IMR-90 (cell line): ENCODE measurements at regions not wholly inside any gene's neighbourhood (a gene's known extent, or its start where the extent isn't known, plus 50 kb on each side); places are given as distances from the start of the nearest gene placed in this dataset.

Source experiments
- ATAC-seq: fragments of 200-7000 bp; cut with Tn5 transposase; 2 replicates; pipeline ENCODE4 v1.9.1; 2020; ENCODE audit warnings: low read depth, mild to moderate bottlenecking, moderate library complexity
- BruUV-seq: library from RNA; stranded (reverse); fragments of 400-500 nt; replicated peaks from 2 replicates; lab custom pipeline; 2021; lab: Mats Ljungman, UMichigan
- CTCF ChIA-PET: fragments of 300-600 bp; formaldehyde crosslinking; extraction: SDS; loops from one replicate; lab custom pipeline; 2021; ENCODE audit warnings: antibody characterized with exemption; lab: Yijun Ruan, JAX
- POLR2A ChIA-PET: fragments of 300-600 bp; sonication (Branson Sonifier 250); formaldehyde crosslinking; loops from one replicate; lab custom pipeline; 2022; ENCODE audit warnings: antibody characterized with exemption; ENCODE audit not compliant: unreplicated experiment; lab: Charles Lee
- DNase-seq: peaks from one replicate; pipeline ENCODE4 v3.0.0; 2013
- H2AFZ ChIP-seq: replicated peaks from 2 replicates; pipeline ENCODE3; 2013; ENCODE audit warnings: low read length, mild to moderate bottlenecking; ENCODE audit not compliant: poor library complexity
- H2AK5ac ChIP-seq: 2 replicates; pipeline ENCODE4 v1.6.1; 2013; ENCODE audit warnings: low read depth, low read length, inconsistent platforms
- H2AK9ac ChIP-seq: replicated peaks from 2 replicates; pipeline ENCODE3; 2013; ENCODE audit warnings: mild to moderate bottlenecking, low read depth, low read length, moderate library complexity; ENCODE audit not compliant: poor library complexity
- H2BK120ac ChIP-seq: 2 replicates; pipeline ENCODE4 v1.6.1; 2013; ENCODE audit warnings: low read depth, low read length, inconsistent platforms
- H2BK15ac ChIP-seq: 3 replicates; pipeline ENCODE4 v1.6.1; 2013; ENCODE audit warnings: low read depth, low read length, inconsistent platforms
- H2BK20ac ChIP-seq: 2 replicates; pipeline ENCODE4 v1.6.1; 2013; ENCODE audit warnings: low read depth, mild to moderate bottlenecking, inconsistent platforms, low read length, moderate library complexity
- H2BK5ac ChIP-seq: 2 replicates; pipeline ENCODE4 v1.6.1; 2013; ENCODE audit warnings: mild to moderate bottlenecking, low read depth, low read length, inconsistent platforms; ENCODE audit not compliant: poor library complexity, severe bottlenecking
- H3K14ac ChIP-seq: replicated peaks from 2 replicates; pipeline ENCODE4 v1.6.1; 2013; ENCODE audit warnings: low read depth, low read length, inconsistent platforms
- H3K18ac ChIP-seq: 2 replicates; pipeline ENCODE4 v1.6.1; 2013; ENCODE audit warnings: low read depth, low read length, control low read depth
- H3K23ac ChIP-seq: 2 replicates; pipeline ENCODE4 v1.6.1; 2013; ENCODE audit warnings: low read depth, low read length, inconsistent platforms
- H3K27ac ChIP-seq: 2 replicates; pipeline ENCODE4 v1.5.1; 2013; ENCODE audit warnings: mild to moderate bottlenecking, control low read depth, low read length; ENCODE audit not compliant: insufficient read depth
- H3K27me3 ChIP-seq: 2 replicates; pipeline ENCODE4 v1.6.1; 2013; ENCODE audit warnings: low read length; ENCODE audit not compliant: control insufficient read depth, insufficient read depth
- H3K36me3 ChIP-seq: 2 replicates; pipeline ENCODE4 v1.6.1; 2013; ENCODE audit warnings: low read length, mixed read lengths; ENCODE audit not compliant: control insufficient read depth, insufficient read depth
- H3K4ac ChIP-seq: 2 replicates; pipeline ENCODE4 v1.6.1; 2013; ENCODE audit warnings: low read depth, low read length, inconsistent platforms
- H3K4me1 ChIP-seq: 2 replicates; pipeline ENCODE4 v1.6.1; 2013; ENCODE audit warnings: low read length, mixed read lengths; ENCODE audit not compliant: control insufficient read depth, insufficient read depth
- H3K4me2 ChIP-seq: 2 replicates; pipeline ENCODE4 v1.6.1; 2013; ENCODE audit warnings: low read depth, mild to moderate bottlenecking, control low read depth, low read length, moderate library complexity
- H3K4me3 ChIP-seq: 2 replicates; pipeline ENCODE4 v1.5.1; 2013; ENCODE audit warnings: low read depth, mild to moderate bottlenecking, control low read depth, low read length, moderate library complexity; ENCODE audit not compliant: insufficient read depth
- H3K56ac ChIP-seq: 2 replicates; pipeline ENCODE4 v1.6.1; 2013; ENCODE audit warnings: low read length, inconsistent platforms; ENCODE audit not compliant: insufficient read depth; ENCODE audit errors: extremely low read depth
- H3K79me1 ChIP-seq, 2 experiments: 2 replicates each; pipeline ENCODE4 v1.6.1; 2013; ENCODE audit warnings: low read length in 2 of 2, inconsistent platforms in 1 of 2, low read depth in 1 of 2
- H3K9ac ChIP-seq: 2 replicates; pipeline ENCODE4 v1.6.1; 2013; ENCODE audit warnings: low read depth, low read length, control low read depth
- H3K9me1 ChIP-seq: 2 replicates; pipeline ENCODE4 v1.6.1; 2013; ENCODE audit warnings: low read length, inconsistent platforms; ENCODE audit not compliant: insufficient read depth
- H3K9me3 ChIP-seq: 2 replicates; pipeline ENCODE4 v1.6.1; 2013; ENCODE audit warnings: low read length; ENCODE audit not compliant: control insufficient read depth, insufficient read depth
- H4K20me1 ChIP-seq: 2 replicates; pipeline ENCODE4 v1.6.1; 2013; ENCODE audit warnings: low read length, inconsistent platforms; ENCODE audit not compliant: insufficient read depth
- H4K5ac ChIP-seq: 2 replicates; pipeline ENCODE4 v1.6.1; 2013; ENCODE audit warnings: mild to moderate bottlenecking, low read depth, low read length, control low read depth
- H4K8ac ChIP-seq, 2 experiments: 2 replicates each; pipeline ENCODE4 v1.6.1; 2013; ENCODE audit warnings: low read depth in 2 of 2, low read length in 2 of 2, control low read depth in 1 of 2, inconsistent platforms in 1 of 2
- H4K91ac ChIP-seq: 2 replicates; pipeline ENCODE4 v1.6.1; 2013; ENCODE audit warnings: low read depth, low read length, inconsistent platforms; ENCODE audit not compliant: insufficient read depth
- BHLHE40 ChIP-seq: fragments of 150-350 bp; IDR thresholded peaks from 2 replicates; pipeline ENCODE4 v1.6.1; 2016; ENCODE audit warnings: mild to moderate bottlenecking, low read depth, low read length
- CHD1 ChIP-seq: IDR thresholded peaks from 2 replicates; pipeline ENCODE4 v1.6.1; 2012; ENCODE audit warnings: low read depth, low read length, improper control_type of control experiment
- FOS ChIP-seq: fragments of 150-350 bp; IDR thresholded peaks from 2 replicates; pipeline ENCODE4 v1.6.1; 2016; ENCODE audit warnings: low read depth, low read length
- MXI1 ChIP-seq: IDR thresholded peaks from 2 replicates; pipeline ENCODE4 v1.6.1; 2012; ENCODE audit warnings: low read depth, mild to moderate bottlenecking, low read length, moderate library complexity, borderline replicate concordance
- NFE2L2 ChIP-seq: fragments of 150-350 bp; IDR thresholded peaks from 2 replicates; pipeline ENCODE4 v1.6.1; 2016; ENCODE audit warnings: low read depth, mild to moderate bottlenecking, low read length
- POLR2A ChIP-seq: IDR thresholded peaks from 2 replicates; pipeline ENCODE4 v1.6.1; 2012; ENCODE audit warnings: mild to moderate bottlenecking, low read depth, low read length
- RAD21 ChIP-seq: IDR thresholded peaks from 2 replicates; pipeline ENCODE4 v1.6.1; 2012; ENCODE audit warnings: low read length, improper control_type of control experiment
- RFX5 ChIP-seq: IDR thresholded peaks from 2 replicates; pipeline ENCODE4 v1.8.0; 2012; ENCODE audit warnings: low read depth, mild to moderate bottlenecking, low read length, moderate library complexity
- SMC3 ChIP-seq: fragments of 150-350 bp; IDR thresholded peaks from 2 replicates; pipeline ENCODE4 v1.6.1; 2016; ENCODE audit warnings: low read depth, mild to moderate bottlenecking, antibody characterized with exemption, low read length, moderate library complexity
- WGBS, 2 experiments: methylation state at CpG; one replicate each; pipeline versions ENCODE4 v1.1.5 to v1.1.7; 2013; ENCODE audit warnings: missing lambda C conversion rate in 2 of 2; ENCODE audit not compliant: insufficient read length in 1 of 2; ENCODE audit errors: extremely low coverage in 2 of 2; 5-methylcytosine and 5-hydroxymethylcytosine counted together
- dilution Hi-C: fragments of 300-500 bp; cut with HindIII; formaldehyde crosslinking; loops from one replicate; pipeline ENCODE4 v1.14.3; 2018; ENCODE audit warnings: low sequenced_read_pairs; ENCODE audit not compliant: unreplicated experiment
- in situ Hi-C: fragments of 300-500 bp; cut with MboI; formaldehyde crosslinking; loops from 3 replicates; pipeline ENCODE4 v1.14.3; 2019; ENCODE audit warnings: low sequenced_read_pairs, inconsistent platforms, mixed read lengths
- intact Hi-C: fragments of 100-400 bp; cut with micrococcal nuclease; formaldehyde crosslinking; loops from 2 replicates; pipeline ENCODE4 v1.10.0; 2022
- TF ChIP-seq, protein P1 (sequence below): fragments of 150-350 bp; IDR thresholded peaks from 2 replicates; pipeline ENCODE4 v1.6.1; 2017; ENCODE audit warnings: mild to moderate bottlenecking, antibody characterized with exemption, low read length, low read depth
- TF ChIP-seq, protein P2 (sequence below): fragments of 150-350 bp; IDR thresholded peaks from 2 replicates; pipeline ENCODE4 v1.6.1; 2016; ENCODE audit warnings: low read depth, mild to moderate bottlenecking, low read length, moderate library complexity, borderline replicate concordance
- TF ChIP-seq, protein P3 (sequence below): conservative IDR thresholded peaks from 2 replicates; pipeline ENCODE4 v1.5.1; 2012; ENCODE audit warnings: mild to moderate bottlenecking, low read depth, low read length, improper control_type of control experiment

DNA sequence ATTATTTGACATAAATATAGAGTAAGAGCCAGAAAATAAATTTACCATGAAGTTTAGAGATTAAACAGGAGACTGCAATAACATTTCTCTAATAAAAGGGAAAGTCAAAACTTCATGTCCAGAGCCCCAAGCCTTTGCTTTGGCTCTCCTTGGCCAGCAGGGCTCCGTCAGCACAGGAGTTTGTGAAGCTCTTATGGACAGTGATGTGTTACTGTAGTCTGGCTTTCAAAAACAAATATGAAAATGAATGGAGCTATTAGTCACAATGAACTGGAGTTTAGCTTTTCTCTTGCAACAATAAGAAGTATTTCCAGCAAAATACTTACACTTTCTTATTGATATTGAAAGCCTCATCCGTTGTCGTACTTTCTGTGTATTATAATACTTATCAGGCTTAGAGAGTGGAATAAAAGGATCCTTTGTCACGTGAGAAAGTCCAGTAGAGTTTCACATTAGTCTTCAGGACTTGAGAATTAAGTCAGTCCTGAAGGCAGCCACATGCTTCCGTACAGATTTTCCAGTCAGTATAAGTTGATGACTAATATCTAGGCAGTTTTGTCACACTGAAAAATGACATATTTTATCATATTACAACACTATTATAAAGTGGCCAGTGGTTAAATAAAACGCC, 117.0 kb upstream of the PRL start:
- Histone ChIP-seq H3K23ac (no peak overlapping the region), H4K20me1 (no peaks in the 10 kb centered on the region), H2AFZ (no peak overlapping the region), H2AK5ac (no peak overlapping the region), H3K27ac (no peak overlapping the region), H3K4me3 (no peak overlapping the region), H3K56ac (no peak overlapping the region), H3K79me1 (no peaks in the 10 kb centered on the region), H3K4me1 (no peaks in the 10 kb centered on the region; the same call in 1 of the 2 replicates), H3K36me3 (no peaks in the 10 kb centered on the region), H3K9ac (no peak overlapping the region), H4K5ac (no peak overlapping the region), H3K27me3 (no peaks in the 10 kb centered on the region), H2BK15ac (no peak overlapping the region), H3K9me3 (peaks cover 5% of the 10 kb centered on the region), H4K8ac (no peak overlapping the region), H3K18ac (no peak overlapping the region), H2BK20ac (no peak overlapping the region), H3K4me2 (peak overlapping the region; percentile 52), H2BK5ac (no peak overlapping the region), H2AK9ac (no peak overlapping the region), H2BK120ac (no peak overlapping the region), H3K4ac (no peak overlapping the region), H4K91ac (no peak overlapping the region), H3K14ac (no peak overlapping the region), H3K9me1 (no peaks in the 10 kb centered on the region)
- WGBS, 2 experiments: no CpG with 5 or more reads among the region's 6 CpGs
- ATAC-seq: peak; percentile 85
- DNase-seq: peak; percentile 65
- TF ChIP-seq CHD1 (no peak), FOS (no peak), BHLHE40 (no peak), NFE2L2 (no peak), RFX5 (no peak), POLR2A (no peak), MXI1 (no peak), SMC3 (no peak), RAD21 (peak; percentile 30)
- TF ChIP-seq, protein P1, sequence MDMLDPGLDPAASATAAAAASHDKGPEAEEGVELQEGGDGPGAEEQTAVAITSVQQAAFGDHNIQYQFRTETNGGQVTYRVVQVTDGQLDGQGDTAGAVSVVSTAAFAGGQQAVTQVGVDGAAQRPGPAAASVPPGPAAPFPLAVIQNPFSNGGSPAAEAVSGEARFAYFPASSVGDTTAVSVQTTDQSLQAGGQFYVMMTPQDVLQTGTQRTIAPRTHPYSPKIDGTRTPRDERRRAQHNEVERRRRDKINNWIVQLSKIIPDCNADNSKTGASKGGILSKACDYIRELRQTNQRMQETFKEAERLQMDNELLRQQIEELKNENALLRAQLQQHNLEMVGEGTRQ: no peak
- TF ChIP-seq, protein P2, sequence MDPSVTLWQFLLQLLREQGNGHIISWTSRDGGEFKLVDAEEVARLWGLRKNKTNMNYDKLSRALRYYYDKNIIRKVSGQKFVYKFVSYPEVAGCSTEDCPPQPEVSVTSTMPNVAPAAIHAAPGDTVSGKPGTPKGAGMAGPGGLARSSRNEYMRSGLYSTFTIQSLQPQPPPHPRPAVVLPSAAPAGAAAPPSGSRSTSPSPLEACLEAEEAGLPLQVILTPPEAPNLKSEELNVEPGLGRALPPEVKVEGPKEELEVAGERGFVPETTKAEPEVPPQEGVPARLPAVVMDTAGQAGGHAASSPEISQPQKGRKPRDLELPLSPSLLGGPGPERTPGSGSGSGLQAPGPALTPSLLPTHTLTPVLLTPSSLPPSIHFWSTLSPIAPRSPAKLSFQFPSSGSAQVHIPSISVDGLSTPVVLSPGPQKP: no peak
- TF ChIP-seq, protein P3, sequence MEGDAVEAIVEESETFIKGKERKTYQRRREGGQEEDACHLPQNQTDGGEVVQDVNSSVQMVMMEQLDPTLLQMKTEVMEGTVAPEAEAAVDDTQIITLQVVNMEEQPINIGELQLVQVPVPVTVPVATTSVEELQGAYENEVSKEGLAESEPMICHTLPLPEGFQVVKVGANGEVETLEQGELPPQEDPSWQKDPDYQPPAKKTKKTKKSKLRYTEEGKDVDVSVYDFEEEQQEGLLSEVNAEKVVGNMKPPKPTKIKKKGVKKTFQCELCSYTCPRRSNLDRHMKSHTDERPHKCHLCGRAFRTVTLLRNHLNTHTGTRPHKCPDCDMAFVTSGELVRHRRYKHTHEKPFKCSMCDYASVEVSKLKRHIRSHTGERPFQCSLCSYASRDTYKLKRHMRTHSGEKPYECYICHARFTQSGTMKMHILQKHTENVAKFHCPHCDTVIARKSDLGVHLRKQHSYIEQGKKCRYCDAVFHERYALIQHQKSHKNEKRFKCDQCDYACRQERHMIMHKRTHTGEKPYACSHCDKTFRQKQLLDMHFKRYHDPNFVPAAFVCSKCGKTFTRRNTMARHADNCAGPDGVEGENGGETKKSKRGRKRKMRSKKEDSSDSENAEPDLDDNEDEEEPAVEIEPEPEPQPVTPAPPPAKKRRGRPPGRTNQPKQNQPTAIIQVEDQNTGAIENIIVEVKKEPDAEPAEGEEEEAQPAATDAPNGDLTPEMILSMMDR: peak; percentile 25; the same call in 1 of the 2 replicates
- BruUV-seq: no TSS peak
- in situ Hi-C loops (no loop called here), dilution Hi-C loops (no loop called here), intact Hi-C loops (no loop called here)
- CTCF ChIA-PET: interaction anchor here (1.2 kb wide), 1 partner anchor 9 kb away, joined by 4 read pairs; no protein-coding TSS in a partner anchor
- POLR2A ChIA-PET: no interaction called here
